PC-9 (cell line): ENCODE measurements at regions not wholly inside any gene's neighbourhood (a gene's known extent, or its start where the extent isn't known, plus 50 kb on each side); places are given as distances from the start of the nearest gene placed in this dataset.

Experiments used
- BruUV-seq: library from RNA; stranded (reverse); fragments of 400-500 nt; replicated peaks from 2 replicates; lab custom pipeline; 2021; lab: Mats Ljungman, UMichigan
- CTCF ChIA-PET: fragments of 300-600 bp; sonication (Branson Sonifier 250); formaldehyde crosslinking; loops from one replicate; lab custom pipeline; 2022; ENCODE audit warnings: antibody characterized with exemption; lab: Charles Lee
- POLR2A ChIA-PET: fragments of 300-600 bp; sonication (Branson Sonifier 250); formaldehyde crosslinking; loops from one replicate; lab custom pipeline; 2022; ENCODE audit warnings: antibody characterized with exemption; ENCODE audit not compliant: unreplicated experiment; lab: Charles Lee
- DNase-seq, 2 experiments: peaks; one replicate each; pipeline versions ENCODE4 v3.0.0 to v3.0.0-alpha.2; 2015 to 2022; ENCODE audit warnings: mixed read lengths in 1 of 2
- H2AFZ ChIP-seq: fragments of 200-600 bp; sonication (generic); 2 replicates; pipeline ENCODE4 v1.8.1; 2017; ENCODE audit warnings: antibody characterized with exemption
- H3F3A ChIP-seq: fragments of 200-600 bp; sonication (generic); 2 replicates; pipeline ENCODE4 v1.8.1; 2017; ENCODE audit warnings: antibody characterized with exemption, mild to moderate bottlenecking, low read depth; ENCODE audit not compliant: insufficient read depth
- H3K27ac ChIP-seq: fragments of 200-600 bp; sonication (generic); 2 replicates; pipeline ENCODE4 v1.6.1; 2016; ENCODE audit warnings: mixed run types
- H3K27me3 ChIP-seq: fragments of 200-600 bp; sonication (generic); 2 replicates; pipeline ENCODE4 v1.6.1; 2016; ENCODE audit warnings: low read depth, mixed run types; ENCODE audit not compliant: insufficient read depth
- H3K36me3 ChIP-seq: fragments of 200-600 bp; sonication (generic); 2 replicates; pipeline ENCODE4 v1.6.1; 2016; ENCODE audit warnings: low read depth, mixed run types
- H3K4me1 ChIP-seq: fragments of 200-600 bp; sonication (generic); replicated peaks from 2 replicates; pipeline ENCODE4 v1.6.1; 2016; ENCODE audit warnings: mixed run types; ENCODE audit not compliant: insufficient read depth
- H3K4me2 ChIP-seq: fragments of 200-600 bp; sonication (generic); 2 replicates; pipeline ENCODE4 v1.6.1; 2017; ENCODE audit warnings: mixed run types
- H3K4me3 ChIP-seq: fragments of 200-600 bp; sonication (generic); 2 replicates; pipeline ENCODE4 v1.6.1; 2016; ENCODE audit warnings: mixed run types
- H3K79me2 ChIP-seq: fragments of 200-600 bp; sonication (generic); 2 replicates; pipeline ENCODE4 v1.6.1; 2017; ENCODE audit warnings: low read depth, mixed run types
- H3K9me2 ChIP-seq: fragments of 200-600 bp; sonication (generic); 2 replicates; pipeline ENCODE4 v1.8.1; 2017; ENCODE audit warnings: mild to moderate bottlenecking; ENCODE audit not compliant: insufficient read depth
- H3K9me3 ChIP-seq: fragments of 200-600 bp; sonication (generic); 2 replicates; pipeline ENCODE4 v1.8.1; 2016; ENCODE audit warnings: low read depth; ENCODE audit not compliant: insufficient read depth
- H4K20me1 ChIP-seq: fragments of 200-600 bp; sonication (generic); 2 replicates; pipeline ENCODE4 v1.8.1; 2017; ENCODE audit not compliant: insufficient read depth
- CTCF ChIP-seq: fragments of 200-600 bp; sonication (generic); conservative IDR thresholded peaks from 2 replicates; pipeline ENCODE4 v1.6.1; 2017; ENCODE audit warnings: mixed run types, antibody characterized with exemption, mild to moderate bottlenecking, moderate library complexity
- EZH2 ChIP-seq: fragments of 200-600 bp; sonication (generic); IDR thresholded peaks from 2 replicates; pipeline ENCODE4 v1.8.0; 2017; ENCODE audit warnings: antibody characterized with exemption, low read depth
- intact Hi-C: fragments of 100-400 bp; cut with micrococcal nuclease; formaldehyde crosslinking; loops from one replicate; pipeline ENCODE4 v1.10.0; 2022; ENCODE audit not compliant: unreplicated experiment

- intact Hi-C loops = loop anchor here (10.0 kb wide), 1 partner anchor 163 kb away; the partner anchor contains the start of gene APEX2
Measured at GRCh38 chrX:55167901-55168300, 52.2 kb upstream of the PAGE5 start.

DNA sequence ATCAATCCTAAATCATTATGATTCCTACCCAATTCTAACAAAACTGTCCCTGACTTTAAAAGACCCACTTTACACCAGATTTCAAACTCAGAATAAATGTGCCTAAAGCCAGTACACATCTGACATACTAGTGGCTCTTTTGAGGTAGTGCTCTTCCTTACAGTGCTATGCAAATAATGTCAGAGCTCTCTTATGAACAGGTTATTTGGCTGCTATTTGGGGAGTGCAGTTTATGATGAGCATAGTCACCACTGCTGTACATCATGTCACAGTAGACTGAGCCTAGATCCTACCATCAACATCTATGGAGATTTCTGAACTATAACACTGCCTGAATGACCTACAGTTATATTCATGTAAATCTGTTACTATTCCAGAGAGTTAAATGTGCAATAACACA lies 50.4 kb upstream of the PAGE5 start:
- no peaks in the 10 kb centered on the region for H3K79me2 ChIP-seq
- no peak for DNase-seq
- no TSS peak for BruUV-seq
- 0 out of 2 replicates have a peak, but pooled peaks cover 8% of the 10 kb centered on the region for H3K4me1 ChIP-seq
- no peak overlapping the region for H2AFZ ChIP-seq
- no peaks in the 10 kb centered on the region for H3K36me3 ChIP-seq
- TF ChIP-seq EZH2 (no peak), CTCF (no peak)
- H3K4me2 ChIP-seq = no peak overlapping the region
- no peaks in the 10 kb centered on the region for H4K20me1 ChIP-seq
- intact Hi-C loops = loop anchor here (10.0 kb wide), 1 partner anchor 165 kb away; the partner anchor contains the start of gene APEX2
- ChIA-PET CTCF (no interaction called here), POLR2A (no interaction called here)
- H3K9me2 ChIP-seq = no peaks in the 10 kb centered on the region
- H3K27me3 ChIP-seq = no peaks in the 10 kb centered on the region
- H3F3A ChIP-seq = no peaks in the 10 kb centered on the region
- H3K9me3 ChIP-seq = no peaks in the 10 kb centered on the region
- no peak overlapping the region for H3K4me3 ChIP-seq
- no peak overlapping the region for H3K27ac ChIP-seq

More at GRCh38 chrX:55167901-55168300, 52.2 kb upstream of the PAGE5 start:
- no peak for DNase-seq
- Histone ChIP-seq H3K36me3 (no peaks in the 10 kb centered on the region), H3K4me1 (0 out of 2 replicates have a peak, but pooled peaks cover 8% of the 10 kb centered on the region), H3K79me2 (no peaks in the 10 kb centered on the region), H3K4me2 (no peak overlapping the region), H3K27me3 (no peaks in the 10 kb centered on the region), H3K9me2 (no peaks in the 10 kb centered on the region), H3K9me3 (no peaks in the 10 kb centered on the region), H2AFZ (no peak overlapping the region), H3F3A (no peaks in the 10 kb centered on the region), H3K4me3 (no peak overlapping the region), H3K27ac (no peak overlapping the region), H4K20me1 (no peaks in the 10 kb centered on the region)
- CTCF ChIA-PET = no interaction called here
- TF ChIP-seq CTCF (no peak), EZH2 (no peak)
- POLR2A ChIA-PET = no interaction called here
- no TSS peak for BruUV-seq
